ENCODE measurements at regions not wholly inside any gene's neighbourhood (a gene's known extent, or its start where the extent isn't known, plus 50 kb on each side); places are given as distances from the start of the nearest gene placed in this dataset.

DNA sequence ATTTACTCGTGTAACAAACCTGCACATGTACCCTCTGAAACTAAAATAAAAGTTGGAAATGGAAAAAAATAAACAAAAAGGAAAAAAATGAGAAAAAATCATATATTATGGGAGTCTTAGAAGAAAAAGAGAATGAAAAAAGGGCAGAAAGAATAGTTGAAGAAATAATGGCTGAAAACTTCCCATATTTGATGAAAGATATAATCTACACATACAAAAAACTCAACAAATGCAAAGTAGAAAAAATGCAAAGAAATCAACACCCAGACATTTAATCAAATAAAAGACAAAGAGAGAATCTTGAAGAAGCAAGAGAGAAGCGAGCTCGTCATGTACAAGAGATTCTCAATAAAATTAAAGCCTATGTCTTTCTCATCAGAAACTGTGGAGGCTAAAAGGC, 73.8 kb downstream of the SLC25A46 start:
- H3K4me1 ChIP-seq (ENCODE audit: insufficient read depth, low read length): no peaks in the 10 kb centered on the region
- H3K9me3 ChIP-seq (ENCODE audit: low read depth, low read length): no peaks in the 10 kb centered on the region
- no peak overlapping the region for H3K27ac ChIP-seq (ENCODE audit: low read depth, low read length)
- no peaks in the 10 kb centered on the region for H4K20me1 ChIP-seq (ENCODE audit: insufficient read depth, low read length)
- H3K36me3 ChIP-seq (ENCODE audit: insufficient read depth, low read length): no peaks in the 10 kb centered on the region
- H3K27me3 ChIP-seq (ENCODE audit: insufficient read depth, low read length): no peaks in the 10 kb centered on the region
- no peak overlapping the region for H2AFZ ChIP-seq (ENCODE audit: low read length)
- no peak overlapping the region for H3K4me2 ChIP-seq (ENCODE audit: insufficient read depth, low read length)
- no peak overlapping the region for H3K4me3 ChIP-seq (ENCODE audit: insufficient read depth, low read length)
- TF ChIP-seq, protein P1, sequence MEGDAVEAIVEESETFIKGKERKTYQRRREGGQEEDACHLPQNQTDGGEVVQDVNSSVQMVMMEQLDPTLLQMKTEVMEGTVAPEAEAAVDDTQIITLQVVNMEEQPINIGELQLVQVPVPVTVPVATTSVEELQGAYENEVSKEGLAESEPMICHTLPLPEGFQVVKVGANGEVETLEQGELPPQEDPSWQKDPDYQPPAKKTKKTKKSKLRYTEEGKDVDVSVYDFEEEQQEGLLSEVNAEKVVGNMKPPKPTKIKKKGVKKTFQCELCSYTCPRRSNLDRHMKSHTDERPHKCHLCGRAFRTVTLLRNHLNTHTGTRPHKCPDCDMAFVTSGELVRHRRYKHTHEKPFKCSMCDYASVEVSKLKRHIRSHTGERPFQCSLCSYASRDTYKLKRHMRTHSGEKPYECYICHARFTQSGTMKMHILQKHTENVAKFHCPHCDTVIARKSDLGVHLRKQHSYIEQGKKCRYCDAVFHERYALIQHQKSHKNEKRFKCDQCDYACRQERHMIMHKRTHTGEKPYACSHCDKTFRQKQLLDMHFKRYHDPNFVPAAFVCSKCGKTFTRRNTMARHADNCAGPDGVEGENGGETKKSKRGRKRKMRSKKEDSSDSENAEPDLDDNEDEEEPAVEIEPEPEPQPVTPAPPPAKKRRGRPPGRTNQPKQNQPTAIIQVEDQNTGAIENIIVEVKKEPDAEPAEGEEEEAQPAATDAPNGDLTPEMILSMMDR (IDR thresholded peaks at IDR 0.05; ENCODE audit: extremely low read depth, low read depth, low read length): no peak
- DNase-seq (ENCODE audit: insufficient read length, low spot score, missing footprints): no peak
- no peaks in the 10 kb centered on the region for H3K79me2 ChIP-seq (ENCODE audit: insufficient read depth, low read length)

DNA sequence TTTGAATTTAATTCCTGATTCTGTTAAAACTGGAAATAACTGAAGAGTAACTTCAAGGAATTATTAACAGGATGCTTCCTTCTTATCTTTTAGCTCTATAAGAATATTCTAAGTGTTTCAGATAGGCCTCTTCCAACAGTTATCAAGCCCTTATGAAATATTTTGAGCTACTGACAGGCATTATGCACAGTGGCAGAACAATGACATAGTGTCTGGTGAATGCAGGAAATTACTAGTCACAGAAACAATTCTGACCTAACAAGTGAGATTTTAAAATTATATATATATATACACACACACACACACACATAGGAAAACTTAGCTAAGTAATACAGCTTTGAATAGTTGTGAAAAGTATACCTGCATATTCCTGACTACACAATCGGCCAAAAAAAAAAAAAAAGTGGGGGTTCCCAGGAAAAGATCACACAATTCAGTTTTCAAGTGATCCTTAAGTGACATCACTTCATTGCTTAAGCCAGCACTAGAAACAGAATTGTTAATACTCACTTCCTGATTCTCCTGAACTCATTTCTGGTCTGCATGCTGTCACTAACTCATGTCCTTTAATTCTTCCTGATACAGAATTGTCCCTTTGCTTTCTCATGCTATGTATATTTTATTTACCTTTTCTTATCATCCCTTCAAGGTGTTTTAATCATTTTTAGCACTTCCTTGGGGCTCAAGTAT, 77.3 kb downstream of the SLC25A46 start:
- H3K4me2 ChIP-seq (ENCODE audit: insufficient read depth, low read length): no peak overlapping the region
- no peak overlapping the region for H3K27ac ChIP-seq (ENCODE audit: low read depth, low read length)
- H3K4me1 ChIP-seq (ENCODE audit: insufficient read depth, low read length): no peaks in the 10 kb centered on the region
- H3K9me3 ChIP-seq (ENCODE audit: low read depth, low read length): no peaks in the 10 kb centered on the region
- no peak for DNase-seq (ENCODE audit: insufficient read length, low spot score, missing footprints)
- no peaks in the 10 kb centered on the region for H3K36me3 ChIP-seq (ENCODE audit: insufficient read depth, low read length)
- TF ChIP-seq, protein P1 (IDR thresholded peaks at IDR 0.05; ENCODE audit: extremely low read depth, low read depth, low read length): no peak
- H2AFZ ChIP-seq (ENCODE audit: low read length): no peak overlapping the region
- H3K27me3 ChIP-seq (ENCODE audit: insufficient read depth, low read length): no peaks in the 10 kb centered on the region
- no peaks in the 10 kb centered on the region for H4K20me1 ChIP-seq (ENCODE audit: insufficient read depth, low read length)
- no peak overlapping the region for H3K4me3 ChIP-seq (ENCODE audit: insufficient read depth, low read length)
- H3K79me2 ChIP-seq (ENCODE audit: insufficient read depth, low read length): no peaks in the 10 kb centered on the region

- Histone ChIP-seq H3K27ac (ENCODE audit: low read depth, low read length) (no peak overlapping the region), H2AFZ (ENCODE audit: low read length) (no peak overlapping the region), H3K36me3 (ENCODE audit: insufficient read depth, low read length) (no peaks in the 10 kb centered on the region), H3K4me3 (ENCODE audit: insufficient read depth, low read length) (no peak overlapping the region), H3K4me1 (ENCODE audit: insufficient read depth, low read length) (no peaks in the 10 kb centered on the region), H3K79me2 (ENCODE audit: insufficient read depth, low read length) (no peaks in the 10 kb centered on the region), H3K4me2 (ENCODE audit: insufficient read depth, low read length) (no peak overlapping the region), H3K27me3 (ENCODE audit: insufficient read depth, low read length) (no peaks in the 10 kb centered on the region), H3K9me3 (ENCODE audit: low read depth, low read length) (no peaks in the 10 kb centered on the region), H4K20me1 (ENCODE audit: insufficient read depth, low read length) (no peaks in the 10 kb centered on the region)
- TF ChIP-seq, protein P1 (IDR thresholded peaks at IDR 0.05; ENCODE audit: extremely low read depth, low read depth, low read length): no peak
- no peak for DNase-seq (ENCODE audit: insufficient read length, low spot score, missing footprints)
Observed at GRCh38 chr5:110817459-110817858, 78.7 kb downstream of the SLC25A46 start.

DNA sequence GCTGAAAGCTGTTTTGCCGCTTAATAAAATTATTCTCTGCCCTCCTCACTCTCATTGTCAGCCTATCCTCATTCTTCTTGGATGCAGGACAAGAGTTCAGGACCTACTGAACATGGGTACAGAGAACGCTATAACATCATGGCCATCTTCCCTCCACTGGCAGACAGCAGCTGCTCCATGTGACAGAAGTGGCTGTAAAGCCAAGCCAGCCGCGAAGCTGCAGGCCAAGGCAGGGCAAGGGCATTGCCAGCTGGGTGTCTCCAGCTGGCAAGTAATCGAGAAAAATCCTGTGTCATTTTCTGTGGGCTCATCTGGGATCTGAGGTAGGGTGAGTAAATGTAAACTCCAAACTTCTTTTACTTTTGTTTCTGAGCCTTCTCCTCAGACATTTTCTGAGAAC, 84.8 kb downstream of the SLC25A46 start:
- no peaks in the 10 kb centered on the region for H3K27me3 ChIP-seq (ENCODE audit: insufficient read depth, low read length)
- TF ChIP-seq, protein P1 (IDR thresholded peaks at IDR 0.05; ENCODE audit: extremely low read depth, low read depth, low read length): no peak
- H3K4me2 ChIP-seq (ENCODE audit: insufficient read depth, low read length): no peak overlapping the region
- H3K4me3 ChIP-seq (ENCODE audit: insufficient read depth, low read length): no peak overlapping the region
- H3K79me2 ChIP-seq (ENCODE audit: insufficient read depth, low read length): no peaks in the 10 kb centered on the region
- no peaks in the 10 kb centered on the region for H3K4me1 ChIP-seq (ENCODE audit: insufficient read depth, low read length)
- H3K36me3 ChIP-seq (ENCODE audit: insufficient read depth, low read length): no peaks in the 10 kb centered on the region
- H3K9me3 ChIP-seq (ENCODE audit: low read depth, low read length): peaks cover 4% of the 10 kb centered on the region
- no peaks in the 10 kb centered on the region for H4K20me1 ChIP-seq (ENCODE audit: insufficient read depth, low read length)
- DNase-seq (ENCODE audit: insufficient read length, low spot score, missing footprints): no peak
- no peak overlapping the region for H2AFZ ChIP-seq (ENCODE audit: low read length)
- H3K27ac ChIP-seq (ENCODE audit: low read depth, low read length): no peak overlapping the region

Measured in osteoblast (primary cell).